GM19035 (cell line): ENCODE measurements at regions not wholly inside any gene's neighbourhood (a gene's known extent, or its start where the extent isn't known, plus 50 kb on each side); places are given as distances from the start of the nearest gene placed in this dataset.

Experiments
- ATAC-seq: cut with Tn5 transposase; IDR thresholded peaks from one replicate; pipeline ENCODE4 v1.9.1; 2021; ENCODE audit not compliant: unreplicated experiment

DNA sequence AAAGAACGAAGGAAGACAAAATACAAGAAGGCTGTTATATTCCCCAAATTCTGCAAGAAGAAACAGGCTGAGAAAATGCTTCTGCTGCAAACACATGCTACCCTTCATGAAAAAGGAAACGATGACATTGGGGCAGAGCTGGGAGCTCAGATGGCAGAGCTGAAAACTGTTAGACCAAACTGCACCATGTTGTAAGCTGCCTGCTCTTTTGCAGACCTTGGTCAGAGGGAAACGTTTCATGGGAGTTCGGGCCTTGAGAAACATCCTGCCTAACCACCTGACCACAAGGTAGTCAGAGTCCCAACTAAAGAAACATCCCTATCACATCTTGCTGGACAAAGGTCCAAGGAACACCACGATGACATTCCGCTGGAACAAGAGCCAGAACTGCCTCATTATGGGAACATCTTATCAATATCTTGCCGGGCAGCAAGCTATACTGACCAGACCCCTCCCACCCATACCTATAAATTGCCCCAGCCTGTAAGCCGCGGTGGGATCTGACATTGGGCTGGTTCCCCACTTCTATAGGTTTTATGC is 110.7 kb upstream of the CTSC start:
- no peak for ATAC-seq

- no peak for ATAC-seq
Measured at GRCh38 chr11:88447281-88447680, 109.7 kb upstream of the CTSC start.

GRCh38 chr11:88439356-88439755 is 101.8 kb upstream of the CTSC start:
- ATAC-seq = no peak

DNA sequence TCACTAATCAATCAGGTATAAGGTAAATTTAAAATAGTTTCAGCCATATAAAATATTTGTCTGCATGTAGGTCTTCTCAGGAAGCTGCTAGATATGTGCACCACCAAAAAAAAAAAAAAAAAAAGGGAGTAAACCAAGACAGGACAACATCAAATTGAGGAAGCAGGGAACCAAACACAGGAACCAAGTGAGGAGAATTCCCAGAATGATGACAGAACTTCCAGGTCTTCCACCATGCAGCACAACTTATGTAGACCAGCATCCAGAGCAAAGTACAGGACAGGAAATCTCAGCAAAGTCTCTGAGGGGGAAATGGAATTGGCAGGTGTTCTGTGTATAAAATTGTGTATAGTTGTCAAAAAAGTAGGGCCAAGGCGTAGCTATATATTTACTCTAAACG is 101.2 kb upstream of the CTSC start:
- ATAC-seq = no peak

DNA sequence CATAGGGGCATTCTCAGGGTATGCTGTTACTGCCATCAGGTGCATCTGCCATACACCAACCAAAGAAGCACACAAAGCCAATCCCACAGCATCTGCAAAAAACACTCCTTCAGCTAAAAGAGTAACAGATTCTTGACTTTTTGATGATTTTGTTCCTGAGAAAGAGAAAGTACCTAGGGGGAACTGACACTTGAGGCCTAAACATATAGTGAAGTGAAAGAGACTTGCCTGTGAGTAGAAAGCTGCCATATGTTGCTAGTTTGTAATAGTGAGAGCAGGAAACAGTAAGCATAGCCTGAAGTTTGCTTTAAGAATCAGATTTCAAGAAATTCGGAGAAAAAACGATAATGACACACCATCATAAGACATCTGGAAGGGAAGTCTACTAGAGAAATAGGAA is 97.9 kb upstream of the CTSC start:
- peak; percentile 98 for ATAC-seq

- no peak for ATAC-seq
Measured at GRCh38 chr11:88434333-88434976, 96.9 kb upstream of the CTSC start.

GRCh38 chr11:88433536-88434230 is 96.1 kb upstream of the CTSC start:
- ATAC-seq = no peak

- ATAC-seq = no peak
Measured at GRCh38 chr11:88431675-88432341, 94.3 kb upstream of the CTSC start.

GRCh38 chr11:88428959-88429358 is 91.4 kb upstream of the CTSC start:
- ATAC-seq = no peak

- no peak for ATAC-seq
Measured at GRCh38 chr11:88427719-88428118, 90.2 kb upstream of the CTSC start.

DNA sequence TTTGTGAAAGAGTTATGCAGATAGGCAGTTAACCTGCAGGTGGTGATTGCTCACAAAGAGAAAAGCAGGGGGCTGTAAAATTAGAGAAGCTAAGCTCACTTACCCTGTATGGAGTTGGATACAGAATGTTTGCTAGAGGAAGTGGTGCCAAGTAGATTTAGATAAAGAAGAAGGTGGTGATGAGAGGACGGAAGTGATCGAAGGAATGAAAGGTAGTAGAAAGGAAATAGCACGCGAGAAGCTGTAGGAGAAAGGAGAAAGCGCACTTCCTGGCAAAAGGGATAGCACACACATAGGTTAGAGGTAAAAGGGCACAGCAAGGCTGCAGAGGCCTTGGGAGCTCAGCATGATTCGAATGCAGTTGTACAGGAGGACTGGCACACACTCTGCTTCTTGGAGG is 87.3 kb upstream of the CTSC start:
- no peak for ATAC-seq

DNA sequence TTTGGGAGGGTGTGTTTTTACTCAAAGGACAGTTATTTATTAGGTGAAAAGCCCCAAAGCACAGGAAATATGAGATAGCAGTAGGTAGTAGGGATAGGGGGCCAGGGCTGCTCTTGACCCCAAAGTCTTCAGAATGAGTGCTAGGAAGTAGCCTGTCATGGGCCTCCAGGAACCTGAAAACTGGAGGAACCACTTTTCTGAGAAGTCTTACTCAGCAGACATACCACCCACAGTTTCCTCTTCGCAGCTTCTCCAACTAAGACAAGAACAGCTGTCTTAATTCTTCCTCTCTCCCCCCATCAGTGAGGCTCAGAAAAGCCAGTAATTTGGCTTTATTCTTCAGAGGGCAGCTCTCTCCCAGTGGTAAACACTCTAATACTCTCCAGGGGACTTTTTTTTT is 84.0 kb upstream of the CTSC start:
- peak; percentile 67 for ATAC-seq

GRCh38 chr11:88420165-88420791 is 82.7 kb upstream of the CTSC start:
- ATAC-seq = no peak

DNA sequence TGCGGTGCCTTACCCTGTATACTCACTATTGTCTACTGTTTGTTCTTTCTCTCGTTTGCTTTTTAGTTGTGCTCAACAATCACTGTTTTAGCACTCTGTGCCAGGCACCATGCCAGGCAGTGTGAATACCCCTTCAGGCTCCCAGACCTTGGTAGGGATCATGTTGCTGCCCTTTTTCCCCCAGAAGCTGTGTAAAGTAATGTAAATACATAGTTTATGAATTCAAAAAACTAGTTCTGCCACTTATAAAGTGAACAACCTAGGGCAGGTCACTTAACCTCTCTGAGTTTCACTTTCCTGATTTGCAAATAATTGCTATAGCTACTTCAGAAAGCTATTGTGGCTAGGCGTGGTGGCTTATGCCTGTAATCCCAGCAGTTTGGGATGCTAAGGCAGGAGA is 81.0 kb upstream of the CTSC start:
- ATAC-seq = no peak

- no peak for ATAC-seq
Measured at GRCh38 chr11:88415495-88415894, 78.0 kb upstream of the CTSC start.

GRCh38 chr11:88414981-88415413 is 77.5 kb upstream of the CTSC start:
- ATAC-seq = no peak

- ATAC-seq = no peak
Measured at GRCh38 chr11:88414385-88414861, 76.9 kb upstream of the CTSC start.

DNA sequence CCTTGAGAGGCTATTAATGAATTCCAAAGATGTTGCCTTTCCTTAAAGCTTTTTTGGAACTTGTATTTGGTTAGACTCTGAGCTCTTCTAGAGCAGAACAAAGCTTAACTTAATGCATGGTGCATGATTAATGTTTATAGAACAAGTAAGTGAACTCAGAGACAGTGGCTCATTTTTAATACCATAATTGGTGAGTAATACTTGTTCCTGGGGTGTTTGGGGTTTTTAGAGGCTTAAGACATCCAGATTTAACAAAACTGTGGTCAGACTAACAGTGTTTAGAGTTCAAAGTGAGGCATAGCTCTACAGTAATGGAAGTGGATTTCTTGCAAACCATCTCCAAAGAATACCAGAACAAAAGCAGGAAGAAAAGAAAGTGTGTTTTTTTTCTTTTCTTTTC is 73.7 kb upstream of the CTSC start:
- ATAC-seq = no peak

DNA sequence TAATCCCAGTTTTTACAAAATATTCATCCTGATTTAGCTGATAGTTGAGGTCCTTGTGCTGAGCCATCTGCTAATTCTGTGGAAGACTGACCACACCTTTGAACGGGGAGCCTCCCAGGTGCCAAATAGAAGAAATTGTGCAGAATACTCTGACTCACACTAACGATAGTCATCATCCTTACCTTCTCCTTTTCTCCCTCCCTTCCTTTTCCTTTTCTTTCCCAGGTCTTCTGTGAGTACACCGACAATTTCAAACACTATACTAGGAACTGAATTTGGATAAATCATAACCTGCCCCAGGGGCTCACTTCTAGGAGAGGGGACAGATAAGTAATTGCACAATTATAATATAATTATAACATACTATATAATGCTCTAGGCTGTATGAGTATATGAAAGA is 73.1 kb upstream of the CTSC start:
- no peak for ATAC-seq

GRCh38 chr11:88410056-88410455 is 72.5 kb upstream of the CTSC start:
- no peak for ATAC-seq

GRCh38 chr11:88406876-88407275 is 69.3 kb upstream of the CTSC start:
- no peak for ATAC-seq
